ENCODE measurements at regions not wholly inside any gene's neighbourhood (a gene's known extent, or its start where the extent isn't known, plus 50 kb on each side); places are given as distances from the start of the nearest gene placed in this dataset.

DNA sequence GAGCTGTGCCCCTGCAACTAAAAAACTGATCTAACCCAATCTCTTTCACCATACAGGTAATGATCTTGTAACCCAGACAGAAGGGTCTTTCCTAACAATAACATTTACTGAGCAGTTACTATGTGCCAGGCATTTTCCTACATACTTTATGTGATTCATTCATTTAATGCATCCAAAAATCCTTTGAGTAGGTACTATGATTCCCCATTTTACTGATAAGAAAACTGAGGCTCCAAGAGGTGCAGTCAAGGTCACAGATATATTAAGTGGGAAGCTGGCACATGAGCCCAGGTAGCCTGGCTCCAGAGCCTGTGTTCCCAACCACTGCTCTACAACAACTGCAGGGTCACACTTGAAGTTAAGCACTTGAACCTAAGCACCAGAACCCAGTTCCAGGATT lies 87.6 kb downstream of the NCR2 start:
- Mint-ChIP-seq H3K27ac (no peak overlapping the region), H3K4me3 (no peak overlapping the region), H3K4me1 (no peaks in the 10 kb centered on the region), H3K9me3 (ENCODE audit: low read depth) (no peaks in the 10 kb centered on the region), H3K36me3 (peaks cover 4% of the 10 kb centered on the region), H3K27me3 (peaks cover 48% of the 10 kb centered on the region)
- CTCF ChIA-PET = interaction anchor here (0.8 to 2.3 kb wide), 8 partner anchors 8 to 187 kb away, joined by 3 to 10 read pairs (median 3); no protein-coding TSS in a partner anchor
- no peak for ATAC-seq
- DNase-seq = no peak

DNA sequence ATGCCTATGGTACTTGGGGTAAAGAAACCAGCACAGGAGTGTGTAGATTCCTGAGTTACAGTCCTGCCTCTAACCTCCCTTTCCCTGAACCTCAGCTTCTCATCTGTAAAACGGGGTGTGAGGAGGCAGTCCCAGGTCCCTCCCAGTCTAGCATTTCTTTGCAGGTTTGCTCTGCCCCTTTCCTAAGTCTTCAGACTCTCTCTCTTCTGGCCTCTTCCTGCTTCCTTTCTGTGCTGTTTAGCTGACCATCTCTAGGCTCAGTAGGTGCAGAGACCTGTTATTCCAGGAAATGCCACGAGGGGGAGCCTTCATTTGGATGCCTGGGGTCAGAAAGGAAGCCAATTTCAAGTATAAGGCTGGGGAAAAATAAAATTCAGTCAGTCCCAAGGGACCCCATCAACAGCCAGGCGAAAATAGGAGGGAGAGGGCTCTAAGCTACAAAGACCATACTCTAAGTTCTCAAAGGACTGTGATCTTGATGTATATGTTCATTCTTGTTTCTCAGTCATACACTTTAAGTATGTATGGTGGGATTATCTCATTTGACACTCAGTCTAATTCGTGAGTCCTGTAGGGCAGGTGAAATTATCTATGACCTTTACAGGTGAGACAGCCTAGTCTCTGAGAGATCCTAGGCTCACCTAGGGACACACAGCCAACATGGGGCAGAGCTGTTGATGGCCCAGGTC lies 89.1 kb downstream of the NCR2 start:
- H3K4me3 Mint-ChIP-seq = no peak overlapping the region
- CTCF ChIA-PET = interaction anchor here (0.7 to 3.1 kb wide), 29 partner anchors 9 to 286 kb away, joined by 3 to 28 read pairs (median 4); no protein-coding TSS in a partner anchor
- peaks cover 2% of the 10 kb centered on the region for H3K4me1 Mint-ChIP-seq
- peak; percentile 59 for ATAC-seq
- peak; percentile 85 for DNase-seq
- peaks cover 44% of the 10 kb centered on the region for H3K27me3 Mint-ChIP-seq
- H3K27ac Mint-ChIP-seq = no peak overlapping the region
- no peaks in the 10 kb centered on the region for H3K36me3 Mint-ChIP-seq
- H3K9me3 Mint-ChIP-seq (ENCODE audit: low read depth) = no peaks in the 10 kb centered on the region

DNA sequence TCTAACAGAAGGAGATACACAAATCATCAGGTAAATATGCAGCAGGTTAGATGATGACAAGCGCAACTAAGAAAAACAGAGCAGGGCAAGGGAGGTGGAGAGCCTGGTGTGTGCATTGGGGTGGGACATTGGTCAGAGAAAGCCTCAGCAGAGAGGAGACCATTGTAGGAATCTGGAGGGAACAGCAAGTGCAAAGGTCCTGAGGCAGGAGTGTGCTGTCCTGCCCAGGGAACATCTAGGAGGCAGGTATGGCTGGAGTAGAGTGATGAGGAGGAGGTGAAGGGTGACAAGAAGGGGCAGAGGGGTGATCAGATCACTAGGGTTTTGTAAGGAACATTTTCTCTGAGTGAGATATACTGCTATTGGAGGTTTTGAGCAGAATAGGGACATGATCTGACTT lies 90.1 kb downstream of the NCR2 start:
- Mint-ChIP-seq H3K27me3 (peaks cover 46% of the 10 kb centered on the region), H3K4me1 (peaks cover 2% of the 10 kb centered on the region), H3K27ac (no peak overlapping the region), H3K36me3 (no peaks in the 10 kb centered on the region), H3K9me3 (ENCODE audit: low read depth) (no peaks in the 10 kb centered on the region), H3K4me3 (no peak overlapping the region)
- no peak for ATAC-seq
- CTCF ChIA-PET = interaction anchor here (0.6 to 3.1 kb wide), 16 partner anchors 12 to 256 kb away, joined by 3 to 28 read pairs (median 4); no protein-coding TSS in a partner anchor
- no peak for DNase-seq

DNA sequence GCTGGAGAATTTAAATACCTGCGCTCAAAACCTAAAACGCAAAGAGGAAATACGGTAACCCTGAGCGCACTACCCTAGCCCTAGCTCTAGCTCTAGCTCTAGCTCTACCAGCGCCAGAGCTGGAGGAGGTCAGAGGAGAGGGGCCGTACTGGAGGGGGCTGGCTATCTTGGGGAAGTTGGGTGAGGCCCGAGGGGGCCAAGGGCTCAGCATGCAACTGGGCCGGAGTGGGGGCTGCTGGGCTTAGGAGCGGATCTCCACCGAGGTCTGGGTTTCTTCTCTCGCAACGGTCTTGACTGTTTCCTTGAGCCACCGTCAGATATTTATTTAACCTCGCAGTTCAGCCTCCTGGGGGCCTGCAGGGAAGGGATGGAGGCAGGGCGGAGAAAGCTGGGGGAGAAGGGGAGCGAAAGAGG lies 91.0 kb downstream of the NCR2 start:
- Mint-ChIP-seq H3K4me3 (no peak overlapping the region), H3K9me3 (ENCODE audit: low read depth) (no peaks in the 10 kb centered on the region), H3K4me1 (peaks cover 2% of the 10 kb centered on the region), H3K36me3 (no peaks in the 10 kb centered on the region), H3K27me3 (peaks cover 43% of the 10 kb centered on the region), H3K27ac (no peak overlapping the region)
- no peak for ATAC-seq
- DNase-seq = no peak
- CTCF ChIA-PET = interaction anchor here (1.6 to 3.1 kb wide), 5 partner anchors 12 to 255 kb away, joined by 4 to 28 read pairs (median 11); no protein-coding TSS in a partner anchor

- H3K4me3 Mint-ChIP-seq = no peak overlapping the region
- H3K9me3 Mint-ChIP-seq (ENCODE audit: low read depth) = no peaks in the 10 kb centered on the region
These were observed 91.7 kb downstream of the NCR2 start for GRCh38 chr6:41426888-41427641.

GRCh38 chr6:41427642-41428335 lies 92.4 kb downstream of the NCR2 start:
- ATAC-seq (peak; percentile 48), DNase-seq (no peak)
- H3K4me1 Mint-ChIP-seq = peaks cover 2% of the 10 kb centered on the region
- CTCF ChIA-PET = interaction anchor here (1.2 to 1.4 kb wide), 2 partner anchors 164 to 175 kb away, joined by 3 to 4 read pairs; no protein-coding TSS in a partner anchor
- no peak overlapping the region for H3K27ac Mint-ChIP-seq
- no peaks in the 10 kb centered on the region for H3K9me3 Mint-ChIP-seq (ENCODE audit: low read depth)
- H3K27me3 Mint-ChIP-seq = peaks cover 40% of the 10 kb centered on the region
- no peaks in the 10 kb centered on the region for H3K36me3 Mint-ChIP-seq
- H3K4me3 Mint-ChIP-seq = no peak overlapping the region

More at GRCh38 chr6:41426888-41427641, 91.7 kb downstream of the NCR2 start:
- CTCF ChIA-PET = interaction anchor here (1.4 to 3.1 kb wide), 2 partner anchors 165 kb away, joined by 4 to 28 read pairs; no protein-coding TSS in a partner anchor
- peaks cover 2% of the 10 kb centered on the region for H3K4me1 Mint-ChIP-seq
- no peaks in the 10 kb centered on the region for H3K36me3 Mint-ChIP-seq
- no peak overlapping the region for H3K27ac Mint-ChIP-seq
- peaks cover 42% of the 10 kb centered on the region for H3K27me3 Mint-ChIP-seq
- no peak for DNase-seq
- ATAC-seq = no peak

DNA sequence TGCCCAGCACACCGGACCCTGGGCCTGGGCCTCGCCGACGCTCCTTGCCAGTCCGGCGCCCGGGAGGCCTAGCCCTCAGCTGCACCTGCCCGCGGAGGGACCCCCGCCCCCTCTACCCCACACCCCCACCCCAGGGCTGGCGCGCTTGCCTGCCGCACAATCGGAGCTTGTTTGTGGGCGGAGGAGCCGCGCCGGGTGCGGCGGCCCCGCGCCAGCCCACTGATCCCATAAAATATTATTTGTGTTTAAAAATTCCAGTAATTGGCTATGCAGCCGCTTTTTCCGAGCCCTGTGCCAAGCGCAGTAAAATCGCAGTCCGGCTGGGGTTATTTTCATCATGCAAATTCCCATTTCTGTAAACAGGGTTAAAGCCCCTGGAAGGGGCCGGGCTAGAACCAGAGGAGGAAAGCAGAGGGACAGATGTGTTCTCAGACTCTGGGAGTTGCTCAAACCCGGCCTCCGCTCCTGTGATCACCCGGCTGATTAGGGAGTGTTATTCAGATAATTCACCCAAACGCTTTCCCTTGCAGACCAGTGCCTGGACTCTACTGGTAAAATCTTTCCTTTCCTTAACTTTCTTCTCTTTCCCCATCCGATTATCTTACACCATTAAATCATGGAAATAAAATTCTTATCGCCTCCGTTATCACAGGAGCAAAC lies 93.1 kb downstream of the NCR2 start:
- no peak overlapping the region for H3K4me3 Mint-ChIP-seq
- no peak overlapping the region for H3K27ac Mint-ChIP-seq
- CTCF ChIA-PET = interaction anchor here (1.2 to 1.4 kb wide), 2 partner anchors 164 to 174 kb away, joined by 3 to 4 read pairs; no protein-coding TSS in a partner anchor
- peaks cover 2% of the 10 kb centered on the region for H3K4me1 Mint-ChIP-seq
- no peaks in the 10 kb centered on the region for H3K9me3 Mint-ChIP-seq (ENCODE audit: low read depth)
- H3K27me3 Mint-ChIP-seq = peaks cover 37% of the 10 kb centered on the region
- no peaks in the 10 kb centered on the region for H3K36me3 Mint-ChIP-seq
- DNase-seq (no peak), ATAC-seq (no peak)

- DNase-seq (no peak), ATAC-seq (peak; percentile 28)
- Mint-ChIP-seq H3K4me3 (no peak overlapping the region), H3K36me3 (no peaks in the 10 kb centered on the region), H3K27me3 (peaks cover 37% of the 10 kb centered on the region), H3K27ac (no peak overlapping the region), H3K4me1 (peaks cover 2% of the 10 kb centered on the region), H3K9me3 (ENCODE audit: low read depth) (no peaks in the 10 kb centered on the region)
- CTCF ChIA-PET = interaction anchor here (1.2 kb wide), 1 partner anchor 174 kb away, joined by 3 read pairs; no protein-coding TSS in a partner anchor
These were observed 93.6 kb downstream of the NCR2 start for GRCh38 chr6:41428996-41429421.

- Mint-ChIP-seq H3K4me1 (peaks cover 2% of the 10 kb centered on the region), H3K4me3 (no peak overlapping the region), H3K27me3 (peaks cover 39% of the 10 kb centered on the region), H3K27ac (no peak overlapping the region), H3K36me3 (no peaks in the 10 kb centered on the region), H3K9me3 (ENCODE audit: low read depth) (no peaks in the 10 kb centered on the region)
- CTCF ChIA-PET = no interaction called here
- ATAC-seq (no peak), DNase-seq (no peak)
These were observed 94.4 kb downstream of the NCR2 start for GRCh38 chr6:41429506-41430504.

DNA sequence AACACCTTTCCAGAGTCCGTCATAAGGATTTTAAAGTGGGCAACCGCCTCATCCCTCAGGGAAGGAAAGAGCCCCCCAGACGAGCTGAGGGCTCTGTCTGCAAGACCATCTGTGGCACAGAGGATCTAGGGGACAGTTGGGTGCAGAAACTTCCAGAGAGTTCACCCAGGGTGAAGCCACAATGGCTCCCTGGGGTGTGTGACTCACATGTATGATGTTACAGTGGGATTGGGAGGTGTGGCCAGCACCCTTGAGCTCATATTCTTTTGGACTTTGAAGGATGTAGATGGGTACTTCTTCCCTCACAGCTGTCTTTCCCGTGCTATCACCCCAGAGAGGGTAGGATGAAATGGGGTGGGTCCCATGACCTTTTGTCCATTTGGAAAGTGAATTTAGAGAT lies 95.5 kb downstream of the NCR2 start:
- DNase-seq (no peak), ATAC-seq (no peak)
- Mint-ChIP-seq H3K4me1 (peaks cover 2% of the 10 kb centered on the region), H3K4me3 (no peak overlapping the region), H3K36me3 (no peaks in the 10 kb centered on the region), H3K27ac (no peak overlapping the region), H3K9me3 (ENCODE audit: low read depth) (no peaks in the 10 kb centered on the region), H3K27me3 (peaks cover 47% of the 10 kb centered on the region)
- CTCF ChIA-PET = interaction anchor here (1.5 to 1.6 kb wide), 2 partner anchors 8 to 62 kb away, joined by 5 read pairs; no protein-coding TSS in a partner anchor

DNA sequence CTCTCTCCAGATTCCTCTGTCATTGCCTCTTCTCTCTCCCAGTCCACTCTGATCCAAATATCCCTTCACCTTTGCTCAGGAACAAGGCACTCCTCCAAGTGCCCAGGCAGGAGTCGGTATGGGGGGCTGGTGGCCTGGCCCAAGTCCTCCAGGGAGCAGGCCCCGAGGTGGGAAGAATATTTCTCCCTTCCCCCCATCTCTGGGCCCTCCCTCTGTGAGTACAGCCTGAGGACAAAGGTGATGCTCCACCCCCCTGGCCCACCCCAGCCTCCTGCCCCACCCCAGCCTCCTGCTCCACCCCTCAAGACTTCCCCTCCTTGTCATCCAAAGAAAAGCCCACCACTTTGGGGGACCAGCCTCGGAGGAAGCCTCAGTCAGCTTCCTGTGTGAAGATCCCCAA lies 96.9 kb downstream of the NCR2 start:
- H3K4me3 Mint-ChIP-seq = no peak overlapping the region
- no peaks in the 10 kb centered on the region for H3K9me3 Mint-ChIP-seq (ENCODE audit: low read depth)
- H3K4me1 Mint-ChIP-seq = peaks cover 2% of the 10 kb centered on the region
- ATAC-seq = no peak
- CTCF ChIA-PET = interaction anchor here (1.5 kb wide), 1 partner anchor 64 kb away, joined by 3 read pairs; no protein-coding TSS in a partner anchor
- no peak overlapping the region for H3K27ac Mint-ChIP-seq
- DNase-seq = no peak
- H3K36me3 Mint-ChIP-seq = no peaks in the 10 kb centered on the region
- peaks cover 52% of the 10 kb centered on the region for H3K27me3 Mint-ChIP-seq
